ENCODE measurements at regions not wholly inside any gene's neighbourhood (a gene's known extent, or its start where the extent isn't known, plus 50 kb on each side); places are given as distances from the start of the nearest gene placed in this dataset.
A peak's percentile ranks its signal among the peaks of the same experiment; 100 is the strongest.
"Not testable (repeated sequence)": the region's sequence is repeated elsewhere in the genome, so short reads cannot be mapped to it uniquely, and the experiment has no call there.

DNA sequence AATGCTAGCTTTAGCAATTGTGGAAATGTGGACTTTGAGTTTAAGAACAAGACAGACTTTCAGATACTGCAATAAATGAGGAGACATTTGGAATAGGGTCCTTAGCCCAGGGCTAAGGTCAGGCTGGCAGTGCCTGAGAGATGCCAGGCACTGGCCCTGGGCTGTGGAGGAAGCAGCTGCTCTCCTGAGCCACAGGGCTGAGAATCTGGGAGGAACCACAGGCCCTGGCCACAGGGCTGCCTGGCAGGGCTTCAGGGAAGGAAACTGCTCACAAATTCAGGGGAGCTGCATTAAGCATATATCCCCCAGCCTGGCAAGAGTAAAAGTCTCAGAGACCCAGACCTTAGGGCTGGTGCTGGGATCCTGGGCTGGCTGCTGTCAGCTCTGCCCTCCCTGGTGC is 305.1 kb downstream of the RPIA start:
- not testable (repeated sequence) for DNase-seq (ENCODE audit: low spot score)

DNA sequence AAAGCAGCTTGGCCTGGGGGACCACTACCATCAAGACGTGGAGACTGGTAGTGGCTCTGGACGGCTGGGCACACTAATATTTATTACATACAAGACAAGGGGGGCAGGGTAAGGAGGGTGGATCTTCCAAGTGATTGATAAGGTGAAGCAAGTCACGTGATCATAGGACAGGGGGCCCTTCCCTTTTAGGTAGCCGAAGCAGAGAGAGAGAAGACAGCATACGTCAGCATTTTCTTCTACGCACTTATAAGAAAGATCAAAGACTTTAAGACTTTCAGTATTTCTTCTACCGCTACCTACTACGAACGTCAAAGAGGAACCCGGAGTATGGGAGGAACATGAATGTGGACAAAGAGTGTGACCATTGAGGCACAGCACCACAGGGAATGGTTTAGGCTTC is 307.9 kb downstream of the RPIA start:
- no peak for DNase-seq (ENCODE audit: low spot score)

DNA sequence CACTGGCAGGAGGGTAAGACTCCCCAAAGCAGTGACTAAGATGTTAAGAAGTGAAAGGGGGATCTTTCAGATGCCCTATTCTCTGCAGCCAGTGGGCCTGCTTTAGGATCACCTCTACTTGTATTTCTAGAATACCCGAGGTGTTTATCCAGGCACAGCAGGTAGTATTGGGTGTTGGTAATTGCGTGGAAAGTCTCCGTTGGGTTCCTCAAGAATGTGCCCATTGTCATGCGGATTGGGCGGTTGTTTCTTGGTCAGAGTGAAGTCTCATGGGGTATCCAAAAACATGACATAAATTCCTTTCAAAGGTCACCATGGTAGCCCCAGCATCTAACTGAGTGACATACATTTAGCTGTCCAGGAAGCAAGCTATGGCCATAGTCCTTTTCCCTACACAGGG is 308.8 kb downstream of the RPIA start:
- no peak for DNase-seq (ENCODE audit: low spot score)

DNA sequence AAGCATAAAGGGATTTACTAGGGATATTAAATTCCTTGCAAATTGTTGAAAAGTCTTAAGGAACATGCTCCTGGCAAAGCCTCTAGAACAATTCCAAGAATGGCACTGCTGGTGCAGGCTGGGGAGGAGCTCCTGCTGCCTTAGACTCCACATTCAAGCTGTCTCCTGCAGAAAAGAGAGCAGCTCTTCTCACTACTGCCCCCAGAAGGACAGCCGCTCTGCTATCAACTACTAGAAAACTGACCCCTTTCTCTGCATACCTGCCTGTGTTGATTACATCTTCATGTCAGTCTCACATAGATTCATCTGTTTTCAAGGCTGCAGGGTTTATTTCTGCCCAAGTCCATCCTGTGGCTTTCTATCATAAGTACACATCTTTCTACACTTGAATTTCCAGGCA is 312.8 kb downstream of the RPIA start:
- DNase-seq (ENCODE audit: low spot score) = not testable (repeated sequence)

DNA sequence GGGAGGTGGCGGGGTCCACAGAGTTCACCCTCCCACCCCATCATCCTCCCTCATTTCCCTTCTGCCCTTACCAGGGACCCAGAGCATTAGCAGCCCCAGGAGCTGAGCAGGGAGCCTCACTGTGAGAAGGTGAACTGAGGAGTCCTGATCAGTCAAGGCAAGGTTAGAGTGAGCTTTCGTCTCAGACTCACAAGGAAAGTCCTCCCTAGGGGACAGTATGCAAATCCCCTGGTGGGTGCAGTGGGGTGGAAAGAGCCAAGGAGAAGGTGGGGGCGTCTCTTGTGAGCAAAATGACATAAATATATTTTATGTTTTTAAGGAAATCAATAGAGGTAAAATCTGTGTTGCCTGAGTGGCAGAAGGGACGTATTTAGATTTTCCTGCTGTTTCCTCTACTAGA is 329.1 kb downstream of the RPIA start:
- not testable (repeated sequence) for DNase-seq (ENCODE audit: low spot score)

DNA sequence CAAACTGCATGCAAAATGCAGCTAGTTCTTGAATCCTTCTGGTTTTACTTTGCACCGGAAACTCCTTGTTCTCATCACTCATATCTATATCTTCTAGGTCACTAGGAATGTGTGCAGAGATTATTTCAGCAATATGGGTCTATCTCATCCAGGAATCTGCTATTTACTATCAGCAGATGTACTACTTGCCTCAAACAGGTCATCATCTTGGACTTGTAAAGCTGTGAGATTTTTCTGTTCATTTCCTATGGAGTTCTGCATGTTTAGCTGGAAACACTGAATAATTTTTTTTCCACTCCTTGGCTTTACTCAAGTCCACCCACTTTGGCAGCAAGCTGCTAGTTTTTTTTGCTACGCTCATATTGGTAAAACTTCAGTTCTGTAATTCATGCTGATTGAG is 334.8 kb downstream of the RPIA start:
- not testable (repeated sequence) for DNase-seq (ENCODE audit: low spot score)

DNA sequence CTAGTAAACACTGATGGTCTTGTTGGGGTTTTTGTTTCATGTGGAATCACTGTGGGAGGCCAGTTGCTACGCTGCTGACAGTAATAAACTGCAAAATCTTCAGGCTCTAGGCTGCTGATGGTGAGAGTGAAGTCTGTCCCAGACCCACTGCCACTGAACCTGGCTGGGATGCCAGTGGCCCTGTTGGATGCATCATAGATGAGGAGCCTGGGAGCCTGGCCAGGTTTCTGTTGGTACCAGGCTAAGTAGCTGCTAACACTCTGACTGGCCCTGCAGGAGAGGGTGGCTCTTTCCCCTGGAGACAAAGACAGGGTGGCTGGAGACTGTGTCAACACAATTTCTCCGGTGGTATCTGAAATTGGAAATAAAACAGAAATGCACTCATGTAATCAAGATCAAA is 335.6 kb downstream of the RPIA start:
- not testable (repeated sequence) for DNase-seq (ENCODE audit: low spot score)

DNA sequence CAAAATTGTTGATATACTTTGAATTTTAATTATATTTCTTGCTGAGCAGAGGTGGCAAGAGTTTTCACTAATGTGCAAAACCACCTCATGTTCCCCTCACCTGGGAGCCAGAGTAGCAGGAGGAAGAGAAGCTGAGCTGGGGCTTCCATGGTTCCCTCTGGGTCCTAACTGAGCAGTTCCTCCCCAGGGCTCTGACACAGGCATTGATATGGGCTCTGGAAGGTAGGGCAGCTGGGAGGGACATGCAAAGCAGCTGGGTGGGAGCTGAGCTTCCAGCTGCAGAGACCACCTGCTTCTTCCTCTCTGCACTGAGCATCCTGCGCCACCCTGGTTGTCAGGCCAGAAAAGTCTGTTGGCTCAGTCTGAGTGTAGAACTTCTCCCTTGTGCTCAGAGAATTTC is 336.1 kb downstream of the RPIA start:
- not testable (repeated sequence) for DNase-seq (ENCODE audit: low spot score)

DNA sequence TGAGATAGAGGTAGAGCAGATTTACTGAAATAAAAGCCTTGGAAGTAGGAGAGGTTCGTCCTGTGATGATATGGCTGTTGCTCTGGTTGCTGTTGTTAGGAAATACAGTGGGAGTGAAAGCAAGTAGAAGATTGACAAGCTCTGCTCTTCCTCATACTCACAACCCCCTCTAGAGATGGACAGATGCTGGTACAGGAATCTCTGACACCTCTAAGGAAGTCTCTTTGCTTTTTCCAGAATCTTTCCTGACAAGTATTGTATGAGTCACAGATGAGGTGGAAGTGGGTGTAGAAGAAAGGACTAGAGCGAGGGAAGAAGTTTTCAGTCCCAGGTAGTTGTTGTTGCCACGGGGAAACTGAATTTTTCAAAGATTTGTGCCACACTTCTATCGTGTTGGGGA is 337.8 kb downstream of the RPIA start:
- DNase-seq (ENCODE audit: low spot score) = not testable (repeated sequence)

DNA sequence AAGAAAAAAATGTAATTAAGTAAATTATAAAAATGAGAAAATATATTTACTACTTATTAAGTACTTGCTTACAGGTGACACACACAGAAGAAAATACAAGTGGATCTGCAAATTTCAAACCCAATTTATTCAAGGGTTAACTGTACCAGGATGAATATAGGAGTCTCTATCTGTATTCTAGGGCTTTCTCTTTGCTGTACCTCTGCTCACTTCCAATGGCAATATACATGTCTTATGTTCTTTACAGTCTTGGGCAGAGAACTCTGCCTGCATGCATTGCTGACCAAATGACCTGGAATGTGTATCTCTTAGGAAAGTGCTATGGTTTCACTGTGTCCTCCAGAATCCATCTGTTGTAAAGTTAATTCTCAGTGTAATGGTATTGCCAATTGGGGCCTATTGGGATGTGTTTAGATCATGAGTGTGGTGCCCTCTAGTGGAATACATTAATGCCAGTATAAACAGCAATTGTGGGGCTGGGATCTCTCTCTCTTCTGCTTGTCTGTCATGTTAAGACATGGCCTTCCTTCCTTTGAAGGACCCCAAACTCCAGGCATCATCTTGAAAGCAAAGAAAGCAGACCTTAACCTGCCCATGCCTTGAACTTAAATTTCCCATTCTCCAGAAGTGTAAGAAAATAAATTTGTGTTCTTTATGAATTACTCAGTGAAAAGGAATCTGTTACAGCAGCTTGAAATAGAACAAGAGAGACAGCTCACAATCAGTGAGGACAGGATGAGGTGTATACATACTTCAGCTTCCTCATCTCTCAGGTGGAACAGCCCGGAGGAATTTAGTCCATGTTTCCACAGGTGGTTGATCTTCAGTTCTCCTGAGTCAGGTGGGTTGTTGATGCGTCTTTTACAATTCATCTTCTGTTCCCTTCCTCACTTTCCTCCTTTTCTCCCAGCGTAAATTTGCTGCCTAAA is 356.9 kb downstream of the RPIA start:
- DNase-seq (ENCODE audit: low spot score) = peak; percentile 22

DNA sequence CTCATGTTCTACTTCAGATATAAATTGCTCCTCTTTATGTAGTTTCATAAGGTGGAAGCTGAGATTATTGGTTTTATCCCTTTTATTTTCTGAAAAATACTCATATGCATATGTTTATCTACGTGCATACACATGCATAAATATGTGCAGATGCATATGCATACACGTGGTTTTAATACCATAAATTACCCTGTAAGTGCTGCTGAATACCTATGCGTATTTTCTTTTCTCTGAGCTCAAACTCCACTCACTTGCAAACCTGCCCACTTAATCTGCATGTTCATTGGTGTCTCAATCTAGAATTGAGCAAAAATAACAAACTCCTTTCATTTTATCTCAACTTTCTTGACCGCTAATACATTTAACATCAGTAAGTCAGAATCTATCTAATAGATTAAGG is 367.1 kb downstream of the RPIA start:
- not testable (repeated sequence) for DNase-seq (ENCODE audit: low spot score)

DNA sequence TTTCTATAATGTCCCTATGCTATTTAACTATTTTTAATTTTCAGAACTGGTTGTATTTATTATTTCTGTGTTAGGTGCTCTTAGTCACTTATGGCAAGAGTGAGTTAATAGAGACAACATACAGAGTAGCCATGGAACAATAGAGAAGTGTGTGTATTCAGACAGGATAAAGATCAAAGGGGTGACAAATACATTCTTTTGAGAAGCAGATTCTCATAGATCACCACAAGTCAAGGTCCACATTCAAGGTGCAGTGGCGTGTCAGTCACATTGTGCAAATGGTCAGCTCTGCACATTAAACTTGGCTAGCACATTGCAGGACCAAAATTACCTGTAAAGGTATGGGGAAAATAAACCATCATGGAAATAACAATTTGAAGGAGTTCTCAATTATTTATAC is 369.7 kb downstream of the RPIA start:
- DNase-seq (ENCODE audit: low spot score) = not testable (repeated sequence)

DNA sequence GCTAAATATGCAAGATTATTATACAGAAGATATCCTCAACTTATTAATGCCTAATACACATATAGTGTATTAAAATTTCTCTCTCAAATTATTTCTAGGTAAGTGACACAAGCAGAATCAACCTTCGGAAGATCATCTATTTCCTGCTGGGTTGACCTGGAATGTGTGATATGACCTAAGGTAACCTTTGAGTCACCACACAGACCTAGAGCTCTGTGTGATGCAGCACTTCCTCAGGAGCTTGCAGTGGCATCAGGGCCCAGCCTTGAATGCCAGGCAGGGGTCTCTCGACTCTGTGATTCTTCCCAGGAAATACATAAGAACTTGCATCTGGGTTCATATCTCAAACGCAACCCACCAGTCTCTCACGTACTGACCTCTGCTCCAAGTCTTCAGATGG is 385.3 kb downstream of the RPIA start:
- not testable (repeated sequence) for DNase-seq (ENCODE audit: low spot score)

DNA sequence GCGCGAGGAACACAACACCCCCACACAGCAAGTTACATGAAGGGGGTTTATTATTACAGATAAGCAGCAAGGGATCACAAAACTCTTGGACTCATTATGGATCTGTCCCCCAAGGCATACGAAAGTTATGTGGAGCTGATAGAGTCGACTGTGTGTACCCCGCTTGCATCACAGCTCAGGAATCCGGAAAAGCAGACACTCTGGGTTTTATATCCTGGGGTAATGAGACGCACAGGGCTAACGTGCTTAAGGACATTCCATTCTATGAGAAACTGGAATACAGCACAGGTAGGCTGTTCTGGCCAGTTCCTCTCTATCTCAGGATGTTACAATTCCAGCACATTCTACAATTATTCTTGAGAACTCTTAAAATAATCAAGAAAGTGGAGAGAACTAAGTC is 401.4 kb downstream of the RPIA start:
- DNase-seq (ENCODE audit: low spot score) = not testable (repeated sequence)

DNA sequence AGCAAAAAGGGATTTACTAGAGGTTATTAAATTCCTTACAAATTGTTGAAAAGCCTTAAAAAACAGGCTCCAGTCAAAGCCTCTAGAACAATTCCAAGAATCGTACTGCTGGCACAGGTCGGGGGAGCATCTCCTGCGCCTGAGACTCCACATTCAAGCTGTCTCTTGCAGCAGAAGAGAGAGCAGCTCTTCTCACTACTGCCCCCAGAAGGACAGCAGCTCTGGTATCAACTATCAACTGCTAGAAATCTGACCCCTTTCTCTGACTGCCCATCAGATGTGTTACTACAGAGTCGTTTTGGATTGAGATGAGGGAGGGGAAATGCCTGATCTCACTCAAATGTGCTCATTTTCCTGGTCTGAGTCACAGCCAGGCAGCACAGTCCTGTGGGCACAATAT is 403.6 kb downstream of the RPIA start:
- DNase-seq (ENCODE audit: low spot score) = not testable (repeated sequence)

DNA sequence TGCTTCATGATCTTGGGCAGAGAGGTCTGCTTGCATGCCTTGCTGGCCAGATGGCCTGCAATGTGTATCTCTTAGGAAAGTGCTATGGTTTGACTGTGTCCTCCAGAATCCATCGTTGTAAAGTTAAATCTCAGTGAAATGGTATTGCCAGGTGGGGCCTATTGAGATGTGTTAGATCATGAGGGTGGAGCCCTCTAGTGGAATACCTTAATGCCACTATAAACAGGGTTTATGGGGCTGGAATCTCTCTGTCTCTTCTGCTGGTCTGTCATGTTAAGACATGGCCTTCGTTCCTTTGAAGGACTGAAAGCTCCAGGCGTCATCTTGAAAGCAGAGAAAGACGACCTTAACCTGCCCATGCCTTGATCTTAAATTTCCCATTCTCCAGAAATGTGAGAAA is 411.1 kb downstream of the RPIA start:
- DNase-seq (ENCODE audit: low spot score) = not testable (repeated sequence)

DNA sequence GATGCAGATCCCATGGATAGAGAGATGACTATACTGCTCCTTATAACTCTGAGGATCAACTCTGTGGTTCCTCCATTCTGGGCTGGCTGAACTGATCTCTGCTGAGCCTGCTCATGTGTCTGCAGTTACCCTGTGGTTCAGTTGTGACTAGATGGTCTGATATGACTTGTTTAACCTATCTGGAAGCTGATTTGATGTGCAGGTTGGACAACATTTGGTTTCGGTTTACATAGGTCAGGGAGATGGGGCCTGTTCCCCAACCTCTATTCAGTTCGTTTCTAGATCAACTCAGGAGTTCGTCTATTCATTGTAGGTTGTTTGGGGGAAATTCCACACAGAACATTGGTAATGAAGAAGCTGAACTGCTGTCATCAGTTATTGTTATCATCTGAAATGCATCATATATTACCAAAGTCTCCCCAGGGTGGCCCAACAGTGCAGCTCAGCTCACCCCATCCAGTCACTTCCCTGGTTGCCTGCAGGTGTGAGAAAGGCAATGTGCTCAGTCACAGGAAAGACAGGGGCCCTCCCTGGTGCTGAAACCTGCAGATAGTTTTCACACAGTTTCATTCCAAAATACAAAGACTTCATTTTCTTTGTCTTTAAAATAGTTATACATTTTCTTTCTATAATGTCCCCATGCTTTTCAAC is 415.0 kb downstream of the RPIA start:
- DNase-seq (ENCODE audit: low spot score) = not testable (repeated sequence)

DNA sequence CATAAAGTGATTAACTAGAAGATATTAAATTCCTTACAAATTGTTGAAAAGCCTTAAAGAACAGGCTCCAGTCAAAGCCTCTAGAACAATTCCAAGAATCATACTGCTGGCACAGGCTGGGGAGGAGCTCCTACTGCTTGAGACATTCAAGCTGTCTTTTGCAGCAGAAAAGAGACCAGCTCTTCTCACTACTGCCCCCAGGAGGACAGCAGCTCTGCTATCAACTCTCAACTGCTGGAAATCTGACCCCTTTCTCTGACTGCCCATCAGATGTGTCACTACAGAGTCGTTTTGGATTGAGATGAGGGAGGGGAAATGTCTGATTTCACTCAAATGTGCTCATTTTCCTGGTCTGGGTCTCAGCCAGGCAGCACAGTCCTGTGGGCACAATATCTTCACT is 421.0 kb downstream of the RPIA start:
- not testable (repeated sequence) for DNase-seq (ENCODE audit: low spot score)

DNA sequence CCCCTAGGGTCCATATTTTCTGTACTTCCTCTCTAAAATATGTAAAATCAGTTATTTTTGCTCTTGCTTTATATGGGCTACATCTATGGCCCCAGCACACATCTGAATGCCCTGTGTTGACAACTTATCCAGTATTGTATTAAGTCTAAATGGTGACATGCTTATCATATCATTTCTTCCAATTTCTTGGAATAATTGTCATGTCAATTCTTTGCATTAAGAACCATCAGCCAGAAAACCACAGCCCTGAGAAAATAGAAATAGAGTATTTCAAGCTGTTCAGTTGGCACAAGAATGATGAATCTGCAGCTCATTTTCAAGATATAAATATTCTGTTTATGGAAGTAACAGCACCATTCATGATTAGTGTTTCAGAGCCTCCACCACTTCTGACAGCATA is 421.8 kb downstream of the RPIA start:
- not testable (repeated sequence) for DNase-seq (ENCODE audit: low spot score)

DNA sequence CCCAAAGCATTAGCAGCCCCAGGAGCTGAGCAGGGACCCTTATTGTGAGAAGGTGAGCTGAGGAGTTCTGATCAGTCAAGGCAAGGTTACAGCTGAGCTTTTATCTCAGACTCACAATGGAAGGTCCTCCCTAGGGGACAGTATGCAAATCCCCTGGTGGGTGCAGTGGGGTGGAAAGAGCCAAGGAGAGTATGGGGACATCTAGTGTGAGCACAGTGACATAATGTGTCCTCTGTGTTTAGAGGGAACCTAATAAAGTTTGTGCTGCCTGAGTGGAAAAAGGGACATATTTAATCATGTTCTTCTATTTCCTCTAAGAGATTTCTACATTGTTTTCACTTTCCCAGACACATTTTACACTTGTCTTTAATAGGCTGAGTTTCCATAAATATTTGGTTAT is 438.0 kb downstream of the RPIA start:
- DNase-seq (ENCODE audit: low spot score) = not testable (repeated sequence)

DNA sequence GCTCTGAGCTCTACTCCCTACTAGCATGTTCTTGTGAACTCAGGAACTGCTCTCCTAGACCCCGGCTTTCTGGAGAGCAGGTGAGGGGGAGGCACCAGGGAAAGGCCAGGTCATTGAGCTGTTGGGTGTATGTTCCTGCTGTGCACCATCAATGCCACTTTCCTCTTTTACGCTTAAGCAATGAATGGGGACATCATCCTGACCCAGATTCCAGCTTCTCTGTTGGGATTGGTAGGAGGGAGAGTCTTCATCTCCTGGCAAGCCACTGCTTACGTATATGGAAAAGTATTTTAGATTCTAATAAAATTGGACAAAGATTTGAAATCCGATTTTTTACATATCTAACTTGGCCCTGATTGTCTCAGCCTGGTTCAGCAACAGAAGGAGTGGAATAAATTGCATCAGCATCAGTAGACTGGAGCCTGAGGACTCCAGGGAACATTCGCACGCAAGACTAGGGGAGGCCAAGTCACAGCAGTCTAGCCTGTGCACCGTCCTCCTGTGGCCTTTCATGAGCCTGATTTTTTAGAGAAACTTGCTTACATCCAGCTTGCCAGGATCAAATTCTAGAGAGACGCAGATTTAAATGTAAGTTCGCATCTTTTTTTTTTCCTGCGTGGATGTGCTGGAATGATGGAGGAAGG is 439.3 kb downstream of the RPIA start:
- not testable (repeated sequence) for DNase-seq (ENCODE audit: low spot score)

DNA sequence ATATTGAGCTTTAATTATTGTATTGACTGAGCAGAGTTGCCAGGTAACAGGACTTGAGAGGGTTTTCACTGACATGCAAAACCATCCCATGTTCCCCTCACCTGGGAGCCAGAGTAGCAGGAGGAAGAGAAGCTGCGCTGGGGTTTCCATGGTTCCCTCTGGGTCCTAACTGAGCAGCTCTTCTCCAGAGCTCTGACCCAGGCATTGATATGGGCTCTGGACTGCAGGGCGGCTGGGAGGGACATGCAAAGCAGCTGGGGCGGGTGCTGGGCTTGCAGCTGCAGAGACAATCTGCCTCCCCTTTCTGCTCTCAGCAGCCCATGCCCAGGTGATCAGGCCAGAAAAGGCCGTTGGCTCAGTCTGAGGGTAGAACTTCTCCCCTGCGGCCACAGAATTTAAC is 451.5 kb downstream of the RPIA start:
- not testable (repeated sequence) for DNase-seq (ENCODE audit: low spot score)

All from SK-N-DZ (cell line).